ENCODE measurements at regions not wholly inside any gene's neighbourhood (a gene's known extent, or its start where the extent isn't known, plus 50 kb on each side); places are given as distances from the start of the nearest gene placed in this dataset.

- no peak for DNase-seq (ENCODE audit: low spot score)
Measured at GRCh38 chr12:41881891-41882805, 262.5 kb downstream of the GXYLT1 start.

- DNase-seq (ENCODE audit: low spot score) = no peak
Measured at GRCh38 chr12:41869432-41869831, 275.2 kb downstream of the GXYLT1 start.

GRCh38 chr12:41866878-41867430, 277.7 kb downstream of the GXYLT1 start:
- DNase-seq (ENCODE audit: low spot score) = no peak

GRCh38 chr12:41856228-41856627, 288.4 kb downstream of the GXYLT1 start:
- no peak for DNase-seq (ENCODE audit: low spot score)

- no peak for DNase-seq (ENCODE audit: low spot score)
Measured at GRCh38 chr12:41850046-41850445, 294.6 kb downstream of the GXYLT1 start.

- no peak for DNase-seq (ENCODE audit: low spot score)
Measured at GRCh38 chr12:41846718-41847117, 298.0 kb downstream of the GXYLT1 start.

- no peak for DNase-seq (ENCODE audit: low spot score)
Measured at GRCh38 chr12:41836416-41836815, 308.3 kb downstream of the GXYLT1 start.

DNA sequence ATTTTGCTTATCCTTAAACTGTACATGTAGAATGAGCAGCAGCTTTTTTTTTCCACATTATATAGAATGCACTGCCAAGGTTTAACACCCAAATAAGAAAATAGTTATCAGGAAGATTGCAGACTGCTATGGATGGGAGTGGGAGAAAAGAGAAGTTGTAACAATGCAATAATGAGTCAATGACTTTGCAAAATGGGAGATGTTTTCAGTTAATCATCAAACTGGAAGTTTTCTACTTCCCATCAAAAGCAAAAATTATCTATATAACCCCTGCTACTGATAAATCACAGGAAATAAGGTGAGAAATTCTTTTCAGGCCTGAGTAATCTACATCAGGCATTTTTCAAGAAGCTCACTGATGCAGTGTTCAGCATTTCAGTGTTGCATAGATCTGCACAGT, 309.1 kb downstream of the GXYLT1 start:
- DNase-seq (ENCODE audit: low spot score) = no peak

DNA sequence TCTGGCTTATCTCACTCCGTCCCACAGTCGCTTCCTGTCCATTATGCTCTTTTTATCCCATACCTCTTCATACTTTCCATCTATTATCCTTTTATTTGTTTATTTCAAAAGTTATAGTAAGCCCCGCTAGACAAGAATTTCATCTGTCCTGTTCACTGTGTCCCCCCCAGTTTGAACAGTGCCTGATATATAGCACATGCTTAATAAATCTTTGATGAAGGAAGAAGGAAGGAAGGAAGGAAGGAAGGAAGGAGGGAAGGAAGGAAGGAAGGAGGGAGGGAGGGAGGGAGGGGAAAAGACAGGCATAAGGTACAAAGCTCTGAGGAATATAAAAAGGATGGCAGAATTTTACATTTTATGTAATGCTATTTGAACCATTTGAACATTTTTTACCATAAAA, 324.7 kb downstream of the GXYLT1 start:
- DNase-seq (ENCODE audit: low spot score) = no peak

- DNase-seq (ENCODE audit: low spot score) = no peak
Measured at GRCh38 chr12:41804026-41804425, 340.6 kb downstream of the GXYLT1 start.

- no peak for DNase-seq (ENCODE audit: low spot score)
Measured at GRCh38 chr12:41802803-41803202, 341.9 kb downstream of the GXYLT1 start.

DNA sequence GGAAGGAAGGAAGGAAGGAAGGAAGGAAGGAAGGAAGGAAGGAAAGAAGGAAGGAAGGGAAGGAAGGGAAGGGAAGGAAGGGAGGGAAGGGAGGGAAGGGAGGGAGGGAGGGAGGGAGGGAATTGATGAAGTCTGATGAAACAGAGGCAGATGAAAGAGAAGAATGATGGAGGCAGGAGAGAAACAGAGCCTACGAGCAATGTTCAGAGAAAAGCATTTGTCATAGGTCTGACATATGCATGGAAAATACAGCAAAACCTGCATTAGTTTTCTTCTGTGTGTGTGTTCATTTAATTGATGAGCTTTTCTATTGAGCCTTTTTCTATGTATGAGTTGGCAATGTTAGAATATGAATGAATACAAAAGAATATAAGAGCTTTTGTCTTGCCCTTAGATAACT, 343.4 kb downstream of the GXYLT1 start:
- no peak for DNase-seq (ENCODE audit: low spot score)

DNA sequence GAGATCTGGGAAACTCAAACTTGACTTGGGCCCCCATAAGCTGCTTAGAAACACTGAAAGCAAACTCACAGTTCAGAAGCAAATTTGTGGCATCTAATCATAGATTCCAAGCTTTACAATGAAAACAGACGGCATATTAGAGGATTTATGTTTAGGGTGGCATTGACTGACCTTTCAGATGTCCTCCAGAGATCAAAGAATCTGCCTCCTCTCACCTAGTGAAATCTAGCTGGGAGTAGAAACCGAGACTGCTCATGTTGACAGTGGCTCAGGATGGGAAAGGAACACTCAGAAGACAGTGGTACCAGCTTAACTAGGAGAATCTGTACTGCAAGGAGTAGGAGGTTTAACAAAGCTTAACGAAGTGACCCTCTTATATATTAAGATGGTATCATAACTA, 345.0 kb downstream of the GXYLT1 start:
- DNase-seq (ENCODE audit: low spot score) = no peak

- no peak for DNase-seq (ENCODE audit: low spot score)
Measured at GRCh38 chr12:41795910-41796309, 348.8 kb downstream of the GXYLT1 start.

DNA sequence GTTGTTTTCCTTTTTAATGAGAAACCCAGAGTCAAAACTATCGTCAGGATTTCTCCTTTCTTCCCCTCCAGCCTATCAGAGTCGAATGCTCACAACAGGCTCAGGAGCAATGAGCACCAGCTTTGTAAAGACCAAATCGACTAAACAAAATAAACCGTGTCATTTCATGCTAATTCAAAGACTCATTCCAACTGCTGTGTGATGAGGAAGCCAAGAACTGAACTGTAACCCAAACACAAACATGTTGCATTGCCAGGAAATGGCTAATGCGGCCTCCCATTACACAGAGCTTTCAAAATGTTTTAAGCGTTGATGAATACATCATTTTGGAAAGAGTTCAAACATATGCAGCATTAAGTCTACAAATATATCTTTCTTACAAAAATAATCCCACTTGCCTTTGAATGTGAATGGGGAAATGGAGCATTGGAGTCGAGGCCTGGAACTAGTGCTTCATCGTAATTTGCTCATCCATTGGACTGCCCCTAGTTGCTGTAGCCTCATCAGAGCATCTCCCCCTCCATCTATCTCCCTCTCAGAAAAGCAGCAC, 349.5 kb downstream of the GXYLT1 start:
- no peak for DNase-seq (ENCODE audit: low spot score)

GRCh38 chr12:41794336-41794735, 350.3 kb downstream of the GXYLT1 start:
- DNase-seq (ENCODE audit: low spot score) = no peak

DNA sequence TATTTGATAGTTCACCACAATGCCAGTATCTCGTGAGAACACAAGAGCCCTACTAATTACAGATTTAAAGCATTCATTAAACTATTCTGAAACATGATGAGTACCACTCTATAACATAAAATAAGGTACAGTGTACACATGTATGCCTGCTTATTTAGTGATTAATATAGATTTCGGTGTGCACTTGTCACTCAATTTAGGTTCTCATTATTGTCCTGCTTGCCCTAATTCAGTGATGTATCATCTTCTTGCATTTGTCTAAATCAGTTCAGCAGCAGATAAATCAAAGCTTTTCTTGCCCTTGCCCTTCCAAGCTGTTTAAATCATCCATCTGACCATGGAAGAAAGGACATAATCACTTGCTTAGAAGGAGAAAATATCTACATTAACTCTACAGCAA, 359.7 kb downstream of the GXYLT1 start:
- DNase-seq (ENCODE audit: low spot score) = no peak

GRCh38 chr12:41778934-41779333, 365.7 kb downstream of the GXYLT1 start:
- no peak for DNase-seq (ENCODE audit: low spot score)

- DNase-seq (ENCODE audit: low spot score) = no peak
Measured at GRCh38 chr12:41777064-41777790, 367.4 kb downstream of the GXYLT1 start.

DNA sequence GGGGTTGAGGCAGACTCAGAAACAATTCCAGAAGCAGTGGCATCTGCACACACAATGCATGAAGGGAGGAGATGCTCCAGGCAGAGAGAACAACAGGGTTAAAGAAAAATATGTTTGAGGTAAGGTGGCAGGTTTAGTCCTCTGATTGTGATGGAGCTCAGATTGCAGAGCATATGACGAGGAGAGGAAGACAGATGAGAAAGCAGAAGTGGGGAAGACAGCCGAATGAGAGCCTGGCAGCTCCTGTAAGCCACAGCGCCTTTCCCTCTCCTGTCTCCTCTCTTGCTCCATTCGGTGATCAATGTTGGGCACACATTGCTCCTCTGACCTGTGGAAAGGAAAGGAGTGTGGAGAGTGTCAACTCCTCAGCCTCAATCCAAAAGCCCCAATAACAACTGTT, 372.2 kb downstream of the GXYLT1 start:
- no peak for DNase-seq (ENCODE audit: low spot score)

DNA sequence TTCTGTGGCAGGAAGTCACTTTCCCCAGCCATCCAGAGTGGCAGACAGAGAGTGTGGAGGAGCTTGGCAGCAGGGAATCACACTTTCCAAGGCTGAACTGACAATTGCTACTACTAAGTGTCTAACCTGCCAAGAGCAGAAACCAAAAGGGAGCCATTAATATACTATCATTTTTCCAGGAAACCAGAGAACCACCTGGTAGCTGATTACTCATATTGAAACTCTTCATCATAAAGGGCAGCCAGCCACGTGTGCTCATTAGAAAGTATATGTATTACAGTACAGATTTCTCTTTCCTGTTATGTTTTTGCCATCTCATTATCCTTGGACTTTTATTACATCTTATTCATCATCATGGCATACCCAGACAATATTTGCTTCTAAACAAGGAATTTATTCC, 374.9 kb downstream of the GXYLT1 start:
- DNase-seq (ENCODE audit: low spot score) = no peak

GRCh38 chr12:41768456-41768855, 376.2 kb downstream of the GXYLT1 start:
- no peak for DNase-seq (ENCODE audit: low spot score)

DNA sequence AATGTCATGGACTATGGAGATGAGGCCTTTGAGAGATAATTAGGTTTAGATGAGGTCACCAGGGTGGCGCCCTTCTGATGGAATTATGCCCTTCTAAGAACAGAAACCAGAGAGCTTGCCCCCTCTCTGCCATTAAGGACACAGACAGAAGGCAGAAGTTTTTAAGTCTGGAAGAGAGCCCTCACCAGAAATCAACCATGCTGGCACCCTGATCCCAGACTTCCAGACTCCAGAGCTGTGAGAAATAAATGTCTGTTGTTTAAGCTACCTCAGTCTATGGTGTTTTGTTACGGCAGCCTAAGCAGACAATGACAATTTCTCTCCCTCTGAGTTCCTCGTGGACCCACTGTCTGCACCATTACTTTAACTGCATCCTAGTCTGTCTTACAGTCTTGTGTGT, 382.0 kb downstream of the GXYLT1 start:
- DNase-seq (ENCODE audit: low spot score) = no peak
